ENCODE measurements at regions not wholly inside any gene's neighbourhood (a gene's known extent, or its start where the extent isn't known, plus 50 kb on each side); places are given as distances from the start of the nearest gene placed in this dataset.
A peak's percentile ranks its signal among the peaks of the same experiment; 100 is the strongest.

DNA sequence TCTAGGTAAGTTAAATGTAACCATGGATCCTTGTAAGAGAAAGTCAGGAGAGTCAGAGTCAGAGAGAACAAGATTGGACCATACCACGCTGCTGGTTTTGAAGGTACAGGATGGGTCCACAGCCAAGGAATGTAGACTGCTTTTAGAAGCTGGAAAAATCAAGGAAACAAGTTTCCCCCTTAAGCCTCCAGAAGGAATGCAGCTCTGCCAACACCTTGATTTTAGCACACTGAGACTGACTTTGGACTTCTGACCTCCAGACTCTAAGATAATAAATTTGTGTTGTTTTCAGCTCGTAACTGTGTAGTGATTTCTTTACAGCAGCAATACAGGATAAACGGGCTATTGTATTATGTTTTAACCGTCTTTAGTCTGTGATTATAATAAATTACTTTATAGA lies 108.0 kb upstream of the USP38 start:
- Mint-ChIP-seq H3K36me3 (ENCODE audit: low read depth) (peaks cover 3% of the 10 kb centered on the region), H3K4me3 (no peak overlapping the region), H3K27me3 (ENCODE audit: low read depth) (no peaks in the 10 kb centered on the region), H3K27ac (ENCODE audit: unreplicated experiment) (no peak overlapping the region), H3K4me1 (no peaks in the 10 kb centered on the region), H3K9me3 (peaks cover 12% of the 10 kb centered on the region)
- TF ChIP-seq CTCF (conservative IDR thresholded peaks at IDR 0.05), result no peak
- no peak for DNase-seq (ENCODE audit: low read depth, low spot score)

- H3K4me3 Mint-ChIP-seq, result no peak overlapping the region
- H3K27me3 Mint-ChIP-seq (ENCODE audit: low read depth), result no peaks in the 10 kb centered on the region
- H3K36me3 Mint-ChIP-seq (ENCODE audit: low read depth), result no peaks in the 10 kb centered on the region
- no peak overlapping the region for H3K27ac Mint-ChIP-seq (ENCODE audit: unreplicated experiment)
- H3K4me1 Mint-ChIP-seq, result no peaks in the 10 kb centered on the region
- H3K9me3 Mint-ChIP-seq, result peaks cover 3% of the 10 kb centered on the region
- no peak for TF ChIP-seq CTCF (conservative IDR thresholded peaks at IDR 0.05)
- no peak for DNase-seq (ENCODE audit: low read depth, low spot score)
Measured at GRCh38 chr4:143082701-143083100, 102.0 kb upstream of the USP38 start.

DNA sequence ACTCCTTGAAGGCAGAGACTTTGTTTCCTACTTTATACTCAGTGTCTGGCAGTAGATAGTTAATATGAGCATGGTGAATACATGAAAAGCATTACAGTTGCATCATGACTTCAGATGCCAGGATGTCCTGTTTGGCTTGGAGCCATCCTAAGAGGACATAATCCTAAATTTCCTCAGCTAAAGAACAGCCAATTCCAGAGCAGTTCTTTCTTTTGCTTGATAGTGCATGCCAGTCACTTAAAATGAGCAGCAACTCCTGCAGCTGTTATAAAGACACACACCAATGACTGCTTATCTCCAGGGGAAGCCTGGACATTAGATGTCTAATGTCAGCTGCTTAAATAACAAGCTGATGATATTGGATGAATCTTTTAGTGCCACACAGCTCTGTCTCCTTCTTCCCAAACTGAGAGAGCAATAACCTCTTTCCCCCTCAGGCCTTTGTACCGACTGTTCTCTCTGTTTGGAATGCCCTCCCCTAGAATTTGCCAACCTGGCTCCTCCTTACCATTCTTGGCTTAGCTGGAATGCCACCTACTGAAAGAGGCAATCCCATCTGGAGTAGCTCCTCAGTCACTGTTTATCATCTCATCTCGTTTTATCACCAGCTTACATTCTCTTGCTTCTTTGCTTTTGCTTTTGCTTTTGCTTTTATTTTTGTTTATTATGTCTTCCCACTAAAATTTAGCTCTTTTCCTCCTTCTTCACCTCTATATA lies 100.8 kb upstream of the USP38 start:
- Mint-ChIP-seq H3K27me3 (ENCODE audit: low read depth) (no peaks in the 10 kb centered on the region), H3K4me3 (no peak overlapping the region), H3K4me1 (no peaks in the 10 kb centered on the region), H3K9me3 (peaks cover 3% of the 10 kb centered on the region), H3K27ac (ENCODE audit: unreplicated experiment) (no peak overlapping the region), H3K36me3 (ENCODE audit: low read depth) (no peaks in the 10 kb centered on the region)
- no peak for TF ChIP-seq CTCF (conservative IDR thresholded peaks at IDR 0.05)
- DNase-seq (ENCODE audit: low read depth, low spot score), result no peak

DNA sequence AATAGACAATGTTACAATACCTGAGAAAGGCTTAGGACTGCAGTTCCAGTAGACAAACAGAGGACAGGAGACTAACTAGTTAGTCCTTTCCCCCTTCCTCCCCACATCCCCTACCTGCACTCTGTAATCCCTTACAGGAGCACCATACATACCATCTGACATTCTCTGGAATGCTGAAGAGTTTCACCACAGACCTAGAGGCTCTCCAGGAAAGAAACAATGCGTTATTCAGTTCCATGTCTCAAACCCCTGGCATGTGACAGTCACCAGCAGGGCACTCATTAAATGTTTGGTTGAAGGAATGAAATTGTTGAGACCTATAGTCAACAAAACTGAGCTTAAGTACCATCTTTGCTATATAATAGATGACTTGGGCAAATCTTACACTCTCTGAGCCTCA lies 100.2 kb upstream of the USP38 start:
- TF ChIP-seq CTCF (conservative IDR thresholded peaks at IDR 0.05), result no peak
- H3K27me3 Mint-ChIP-seq (ENCODE audit: low read depth), result no peaks in the 10 kb centered on the region
- no peak overlapping the region for H3K27ac Mint-ChIP-seq (ENCODE audit: unreplicated experiment)
- H3K9me3 Mint-ChIP-seq, result peaks cover 3% of the 10 kb centered on the region
- H3K36me3 Mint-ChIP-seq (ENCODE audit: low read depth), result peaks cover under 1% of the 10 kb centered on the region
- no peak overlapping the region for H3K4me3 Mint-ChIP-seq
- no peak for DNase-seq (ENCODE audit: low read depth, low spot score)
- H3K4me1 Mint-ChIP-seq, result no peaks in the 10 kb centered on the region

GRCh38 chr4:143085224-143085623 lies 99.5 kb upstream of the USP38 start:
- Mint-ChIP-seq H3K27me3 (ENCODE audit: low read depth) (no peaks in the 10 kb centered on the region), H3K4me1 (no peaks in the 10 kb centered on the region), H3K36me3 (ENCODE audit: low read depth) (peaks cover 2% of the 10 kb centered on the region), H3K4me3 (no peak overlapping the region), H3K27ac (ENCODE audit: unreplicated experiment) (no peak overlapping the region), H3K9me3 (peaks cover 2% of the 10 kb centered on the region)
- DNase-seq (ENCODE audit: low read depth, low spot score), result no peak
- peak; percentile 54 for TF ChIP-seq CTCF (conservative IDR thresholded peaks at IDR 0.05)

Data from neural crest cell (in vitro differentiated cells).